ENCODE measurements at regions not wholly inside any gene's neighbourhood (a gene's known extent, or its start where the extent isn't known, plus 50 kb on each side); places are given as distances from the start of the nearest gene placed in this dataset.
A peak's percentile ranks its signal among the peaks of the same experiment; 100 is the strongest.

- DNase-seq (ENCODE audit: low spot score), result no peak
- intact Hi-C loops (cut with DNase I), result no loop called here
Observed at GRCh38 chr15:69881302-69881670, 216.4 kb downstream of the TLE3 start.

GRCh38 chr15:69881766-69882165, 216.0 kb downstream of the TLE3 start:
- intact Hi-C loops (cut with DNase I), result no loop called here
- DNase-seq (ENCODE audit: low spot score), result no peak

GRCh38 chr15:69883306-69883705, 214.4 kb downstream of the TLE3 start:
- DNase-seq (ENCODE audit: low spot score), result no peak
- intact Hi-C loops (cut with DNase I), result no loop called here

DNA sequence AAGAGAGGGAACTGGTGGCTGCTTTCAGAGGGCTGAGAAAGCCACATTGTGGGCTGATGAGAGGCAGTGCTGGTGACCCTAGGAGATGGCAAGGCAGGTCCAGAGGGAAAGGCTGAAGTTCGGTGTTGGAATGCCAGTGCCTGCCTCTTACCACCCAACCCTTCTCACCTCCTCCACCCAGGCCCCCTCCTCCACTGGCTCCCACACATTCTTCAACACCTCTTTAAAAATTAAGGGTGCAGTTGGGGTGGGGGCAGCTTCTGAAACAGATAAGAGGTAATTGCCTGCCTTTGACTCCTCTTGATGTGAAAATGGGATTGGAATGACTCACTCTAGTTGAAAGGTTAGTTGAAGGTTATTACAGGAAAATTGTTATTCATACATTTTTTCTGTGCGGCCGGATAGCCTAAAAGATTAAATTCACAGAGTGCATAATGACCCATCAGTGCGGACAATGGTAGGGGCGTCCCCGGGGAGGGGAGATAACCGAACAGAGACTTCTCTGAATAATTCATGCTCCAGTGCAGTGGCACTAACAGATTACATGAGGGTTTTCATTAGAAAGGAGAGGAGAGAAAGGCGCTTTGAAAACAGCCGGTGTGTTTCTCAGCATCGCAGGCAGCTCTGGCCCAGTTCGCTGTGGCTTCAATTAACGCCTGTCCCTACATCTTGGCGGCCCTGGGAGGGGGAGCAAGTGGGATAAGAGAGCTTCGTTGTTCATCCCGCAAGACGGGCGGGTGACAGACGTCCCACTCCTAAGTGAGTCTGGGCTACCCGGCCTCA, 212.4 kb downstream of the TLE3 start:
- intact Hi-C loops (cut with DNase I), result no loop called here
- no peak for DNase-seq (ENCODE audit: low spot score)

DNA sequence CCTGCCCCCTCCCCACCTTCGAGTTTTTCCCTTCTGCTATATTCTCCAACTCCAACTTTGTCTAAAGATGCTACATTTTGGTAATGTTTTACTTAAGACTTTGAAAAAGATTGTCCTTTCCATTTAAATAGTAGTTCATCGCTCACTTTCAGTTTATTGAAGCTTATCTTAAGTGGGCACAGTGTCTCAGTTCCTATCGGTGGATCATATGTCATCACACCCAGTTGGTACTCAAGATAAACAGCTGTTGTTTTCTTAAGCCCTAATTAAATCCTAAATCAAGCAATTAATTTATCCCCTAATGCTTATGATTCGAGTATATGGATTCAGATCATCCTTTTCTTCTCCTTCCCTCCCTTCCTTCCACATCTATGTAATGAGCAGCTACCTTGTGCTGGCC, 210.7 kb downstream of the TLE3 start:
- intact Hi-C loops (cut with DNase I), result no loop called here

DNA sequence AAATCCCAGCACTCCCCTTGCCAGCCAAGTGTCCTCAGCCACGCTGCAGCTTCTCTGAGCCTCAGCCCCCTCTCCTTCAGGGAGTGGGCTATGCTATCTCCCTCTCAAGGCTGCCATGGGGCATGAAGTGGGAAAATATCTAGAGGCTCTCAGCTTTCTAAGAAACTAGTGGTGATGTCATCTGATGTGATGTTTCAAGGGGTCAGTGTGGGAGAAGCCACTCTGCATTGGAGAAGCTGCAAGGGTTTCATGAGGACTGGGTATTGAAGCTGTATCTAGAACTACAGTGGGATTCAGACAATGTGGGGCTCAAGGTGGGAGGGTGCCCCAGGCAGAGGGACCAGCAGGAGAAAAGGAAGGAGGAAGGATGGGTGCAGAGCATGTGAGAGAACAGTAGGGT, 210.2 kb downstream of the TLE3 start:
- no peak for DNase-seq (ENCODE audit: low spot score)
- intact Hi-C loops (cut with DNase I), result no loop called here

More for the DNA sequence above, 210.7 kb downstream of the TLE3 start:
- DNase-seq (ENCODE audit: low spot score), result no peak

- intact Hi-C loops (cut with DNase I), result no loop called here
- DNase-seq (ENCODE audit: low spot score), result peak; percentile 35
Observed at GRCh38 chr15:69888406-69888805, 209.3 kb downstream of the TLE3 start.

DNA sequence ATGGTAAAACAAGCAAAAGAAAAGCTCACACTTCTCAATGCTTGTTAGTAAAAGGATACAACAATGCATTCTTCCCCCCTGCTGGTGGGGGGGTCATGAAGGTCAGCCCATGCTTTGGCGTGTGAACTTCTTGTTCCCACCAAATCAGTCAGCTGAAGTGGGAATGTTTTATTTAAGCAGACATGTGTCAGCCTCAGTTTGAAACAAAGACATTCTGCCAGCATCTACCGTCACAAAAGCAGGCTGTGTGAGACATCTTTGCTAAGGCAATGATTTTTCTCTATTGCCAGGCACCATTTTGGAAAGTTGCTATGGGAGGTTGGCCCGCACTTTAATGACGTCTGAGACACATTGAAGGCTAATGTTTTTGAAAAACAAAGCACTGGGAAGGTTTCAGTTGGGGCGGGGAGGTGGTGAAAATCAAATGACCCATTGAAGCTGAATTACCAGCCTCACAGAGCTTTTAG, 206.6 kb downstream of the TLE3 start:
- DNase-seq (ENCODE audit: low spot score), result peak; percentile 35
- intact Hi-C loops (cut with DNase I), result no loop called here

DNA sequence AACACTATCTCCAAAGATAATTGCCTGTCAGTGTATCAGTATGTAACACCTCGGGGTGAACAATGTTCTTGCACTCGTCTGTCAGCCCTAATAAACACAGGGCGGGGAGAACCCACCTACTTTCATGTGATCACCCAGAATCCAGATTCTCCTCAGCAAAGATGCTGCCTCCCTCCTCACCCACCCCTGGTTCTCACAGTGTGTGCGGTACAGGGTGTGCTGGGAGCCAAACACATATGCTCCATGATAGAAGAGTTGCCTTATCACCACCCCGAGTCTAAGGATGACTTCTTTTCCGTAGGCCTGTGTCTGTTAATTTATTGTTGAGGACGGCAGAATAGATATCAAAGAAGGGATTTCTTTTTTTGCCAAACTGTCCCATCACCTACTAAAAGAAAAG, 206.1 kb downstream of the TLE3 start:
- intact Hi-C loops (cut with DNase I), result no loop called here

GRCh38 chr15:69892351-69892750, 205.4 kb downstream of the TLE3 start:
- no peak for DNase-seq (ENCODE audit: low spot score)
- intact Hi-C loops (cut with DNase I), result no loop called here

More for the DNA sequence above, 206.1 kb downstream of the TLE3 start:
- no peak for DNase-seq (ENCODE audit: low spot score)

DNA sequence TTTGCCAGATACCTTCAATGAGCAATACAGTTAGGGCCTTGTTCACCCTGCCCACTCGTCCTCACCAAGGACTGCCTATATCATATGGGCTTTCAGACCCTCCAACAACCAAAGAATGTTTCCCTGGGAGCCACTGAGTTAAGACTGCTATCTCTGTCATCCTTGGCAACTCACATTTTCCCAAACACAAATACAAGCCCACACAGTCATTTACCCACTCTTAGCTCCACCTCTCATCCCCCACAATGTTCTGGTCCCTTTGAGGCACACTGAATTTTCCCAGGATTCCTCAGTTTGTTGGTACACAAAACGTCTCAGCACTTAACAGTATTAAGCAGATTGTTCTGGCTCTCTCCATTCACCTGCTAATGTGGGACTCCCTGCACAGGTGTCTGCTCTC, 204.6 kb downstream of the TLE3 start:
- intact Hi-C loops (cut with DNase I), result no loop called here
- DNase-seq (ENCODE audit: low spot score), result peak; percentile 3

DNA sequence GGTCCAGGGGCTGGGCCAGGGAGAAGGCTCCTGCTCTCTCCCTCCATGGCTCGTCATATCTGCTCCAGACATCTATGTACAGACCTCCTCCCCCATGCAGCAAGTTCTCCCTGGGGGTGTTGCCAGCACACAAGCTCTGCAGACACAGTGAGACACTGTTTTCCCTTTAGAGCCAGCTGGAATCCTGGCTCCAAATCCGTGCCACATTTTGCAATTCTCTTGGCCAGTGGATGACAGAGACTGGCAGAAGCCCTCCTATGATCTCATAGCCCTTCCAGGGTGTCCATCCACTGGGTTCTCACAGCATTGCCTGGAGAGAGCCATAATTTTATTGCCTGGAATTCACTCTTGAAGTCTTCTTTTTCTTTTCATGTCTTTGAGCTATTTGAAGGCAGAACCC, 203.9 kb downstream of the TLE3 start:
- intact Hi-C loops (cut with DNase I), result no loop called here
- DNase-seq (ENCODE audit: low spot score), result no peak

DNA sequence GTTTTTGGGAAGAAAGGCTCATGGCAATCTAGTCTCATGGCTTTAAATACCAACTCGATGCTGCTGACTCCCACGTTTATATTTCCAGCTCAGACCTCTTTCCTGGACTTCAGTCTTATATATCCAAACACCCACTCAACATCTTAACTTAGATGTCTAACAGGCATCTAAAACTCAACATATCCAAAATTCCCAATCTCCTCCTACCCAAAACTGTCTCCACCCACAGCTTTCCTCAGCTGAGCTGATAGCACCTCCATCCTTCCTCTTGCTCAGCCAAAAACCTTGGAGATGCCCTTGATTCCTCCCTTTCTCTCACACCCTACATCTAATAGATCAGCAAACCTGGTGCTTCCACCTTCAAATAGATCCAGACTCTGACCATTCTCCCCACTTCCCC, 202.5 kb downstream of the TLE3 start:
- intact Hi-C loops (cut with DNase I), result no loop called here
- no peak for DNase-seq (ENCODE audit: low spot score)

DNA sequence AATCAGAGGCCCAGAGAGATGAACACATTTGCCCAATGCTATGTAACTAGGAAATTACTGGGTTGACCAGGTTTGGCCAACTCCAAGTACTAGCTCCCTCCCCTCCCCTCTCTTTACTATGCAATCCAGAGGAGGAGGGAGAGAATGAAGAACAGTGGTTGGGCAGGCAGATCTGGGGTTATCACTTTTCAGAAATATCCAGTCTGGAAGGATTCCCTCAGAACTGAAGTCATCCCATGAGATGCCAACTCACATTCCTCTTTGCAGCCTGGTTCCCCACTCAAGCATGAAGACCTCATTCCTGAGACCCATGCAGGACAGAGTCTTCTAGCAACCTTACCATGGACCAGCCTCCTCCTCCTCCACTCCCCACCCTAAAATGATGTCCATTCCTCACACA, 201.1 kb downstream of the TLE3 start:
- intact Hi-C loops (cut with DNase I), result no loop called here
- peak; percentile 12 for DNase-seq (ENCODE audit: low spot score)

- intact Hi-C loops (cut with DNase I), result no loop called here
Observed at GRCh38 chr15:69897061-69897460, 200.7 kb downstream of the TLE3 start.

DNA sequence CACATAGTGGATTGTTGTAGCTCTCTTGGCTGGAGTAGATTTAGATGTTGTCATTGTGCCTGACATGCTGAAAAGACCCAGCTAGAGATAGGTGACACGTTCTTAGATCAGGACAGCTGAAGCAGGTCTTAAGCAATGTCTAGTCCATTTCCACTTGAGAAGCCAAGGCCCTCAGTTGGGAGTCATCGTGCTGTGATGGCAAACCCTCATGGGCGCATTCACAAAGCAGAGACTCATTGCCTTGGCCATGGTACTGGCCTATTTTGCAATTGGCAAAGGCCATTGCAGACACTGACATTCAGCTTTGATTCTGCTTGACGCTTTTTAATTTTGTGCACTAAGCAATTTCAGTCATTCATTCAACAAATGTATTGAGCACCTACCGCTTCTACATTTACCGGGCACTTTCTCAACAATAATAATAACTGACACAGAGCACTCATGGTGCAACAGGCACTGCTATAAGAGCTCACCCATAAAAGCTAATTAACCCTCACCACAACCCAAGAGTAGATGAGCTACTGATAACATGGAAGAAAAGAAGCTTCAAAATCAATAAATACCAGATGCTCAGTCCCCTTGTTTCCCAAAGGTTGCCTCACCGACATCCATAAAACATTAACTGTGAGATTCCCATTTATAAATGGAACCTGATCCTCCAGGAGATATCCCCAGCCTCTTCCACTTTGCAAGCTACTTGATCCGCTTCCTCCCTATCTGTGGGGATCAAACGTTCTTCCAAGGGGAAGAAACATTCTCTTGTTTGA, 200.1 kb downstream of the TLE3 start:
- intact Hi-C loops (cut with DNase I), result no loop called here
- peak; percentile 2 for DNase-seq (ENCODE audit: low spot score)

More at GRCh38 chr15:69897061-69897460, 200.7 kb downstream of the TLE3 start:
- DNase-seq (ENCODE audit: low spot score), result no peak

- intact Hi-C loops (cut with DNase I), result no loop called here
- peak; percentile 24 for DNase-seq (ENCODE audit: low spot score)
Observed at GRCh38 chr15:69898243-69898642, 199.5 kb downstream of the TLE3 start.

DNA sequence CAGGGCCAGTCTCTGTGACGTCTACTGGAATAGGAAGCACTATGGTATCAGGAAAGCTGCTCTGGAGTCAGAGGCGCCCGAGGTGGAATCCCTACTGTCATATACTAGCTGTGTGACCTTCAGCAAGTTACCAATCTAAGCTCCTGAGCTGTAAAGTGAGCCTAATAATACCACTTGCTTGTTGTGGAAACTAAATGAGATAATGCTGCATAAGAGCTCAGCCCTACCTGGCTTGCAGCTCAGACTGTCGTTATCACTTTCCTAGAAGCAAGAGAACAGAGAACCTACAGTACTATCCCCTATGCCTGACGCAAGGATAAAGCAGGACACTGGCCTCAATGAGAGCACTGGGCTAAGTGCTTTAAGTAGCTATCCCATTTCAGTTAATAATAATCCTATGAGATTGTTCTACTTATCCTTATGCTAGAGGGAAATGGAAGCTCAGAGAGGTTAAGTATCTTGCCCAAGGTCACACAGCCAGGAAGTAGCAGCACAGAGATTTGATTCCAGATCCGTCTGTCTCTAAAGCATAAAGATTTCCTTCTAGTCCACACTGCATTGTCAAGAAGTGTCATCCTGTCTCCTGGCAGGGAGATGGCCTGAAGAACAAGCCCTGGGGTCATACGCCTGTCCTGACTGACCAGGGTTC, 195.2 kb downstream of the TLE3 start:
- intact Hi-C loops (cut with DNase I), result no loop called here
- DNase-seq (ENCODE audit: low spot score), result peak; percentile 5

DNA sequence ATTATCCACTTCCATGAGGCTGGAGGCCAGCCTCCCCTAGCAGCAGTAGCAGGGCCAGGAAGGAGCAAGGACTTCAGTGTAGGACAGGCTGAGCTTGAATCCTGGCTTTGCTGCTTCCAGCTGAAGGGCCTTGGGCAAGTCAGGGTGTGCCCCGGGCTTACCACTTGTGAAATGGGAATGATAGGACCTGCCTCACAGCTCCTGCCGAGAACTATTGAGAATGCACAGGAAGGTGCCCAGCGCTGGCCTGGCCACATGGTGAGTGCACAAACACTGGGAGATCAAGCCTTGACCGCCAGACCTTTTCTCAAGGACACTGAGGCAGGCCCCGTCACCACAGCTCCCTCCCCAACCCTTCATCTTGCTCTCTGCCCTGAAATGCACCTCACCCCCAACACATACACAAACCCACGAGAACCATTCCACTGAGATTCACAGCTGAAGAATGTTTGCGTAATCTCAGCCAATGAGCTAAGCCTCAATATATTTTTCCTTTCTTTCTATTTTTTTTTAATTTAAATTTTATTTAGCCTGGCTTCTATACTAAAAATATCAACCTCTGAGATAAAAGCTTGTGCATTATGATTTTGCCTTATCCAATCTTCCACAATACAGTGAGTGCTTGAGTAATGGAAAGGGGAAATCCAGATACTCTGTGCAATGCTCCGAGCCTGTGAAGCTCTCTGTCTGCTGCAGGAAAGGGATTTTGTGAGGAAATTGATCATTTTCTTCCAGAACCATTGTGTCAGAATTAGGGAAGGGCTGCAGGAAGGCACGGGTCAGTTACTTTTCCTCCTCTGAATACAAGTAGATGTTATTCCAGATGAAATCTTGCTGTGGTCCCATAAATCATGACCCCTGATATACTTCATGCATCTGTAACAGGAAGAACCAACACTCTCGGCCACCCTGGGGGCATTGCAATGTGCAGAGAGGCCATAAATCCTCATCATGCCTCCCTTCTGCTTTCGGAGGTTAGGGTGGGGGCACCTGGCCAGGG, 193.9 kb downstream of the TLE3 start:
- DNase-seq (ENCODE audit: low spot score), result peak; percentile 65
- intact Hi-C loops (cut with DNase I), result no loop called here
